Sigmoid colon (tissue), 3 donors: ENCODE measurements at regions not wholly inside any gene's neighbourhood (a gene's known extent, or its start where the extent isn't known, plus 50 kb on each side); places are given as distances from the start of the nearest gene placed in this dataset.

ENCODE experiments used
- CTCF ChIP-seq, 4 experiments: fragments of 450-650 bp in 3 of 4; fragments of 200-600 bp in 1 of 4; IDR thresholded peaks; one replicate each; pipeline ENCODE4 v1.5.1; 2016 to 2019; ENCODE audit warnings: antibody characterized with exemption in 4 of 4, mild to moderate bottlenecking in 3 of 4, moderate library complexity in 2 of 4
- POLR2A ChIP-seq, 2 donors: fragments of 450-650 bp; IDR thresholded peaks; one replicate each; pipeline ENCODE4 v1.6.1; 2016; ENCODE audit warnings: antibody characterized with exemption in 2 of 2, mild to moderate bottlenecking in 2 of 2, moderate library complexity in 2 of 2

- no peak for TF ChIP-seq CTCF (IDR thresholded peaks at IDR 0.05)
- TF ChIP-seq POLR2A (IDR thresholded peaks at IDR 0.05): no peak
Measured at GRCh38 chr11:88035271-88035670, 140.0 kb downstream of the RAB38 start.
